AG04450 (cell line): ENCODE measurements at regions not wholly inside any gene's neighbourhood (a gene's known extent, or its start where the extent isn't known, plus 50 kb on each side); places are given as distances from the start of the nearest gene placed in this dataset.

Experiments
- CTCF ChIA-PET: fragments of 300-600, 350-600 bp; formaldehyde crosslinking; extraction: SDS; loops from one replicate; lab custom pipeline; 2022; ENCODE audit warnings: antibody characterized with exemption, inconsistent platforms; lab: Charles Lee
- POLR2A ChIA-PET: fragments of 350-600 bp; formaldehyde crosslinking; extraction: SDS; loops from one replicate; lab custom pipeline; 2021; ENCODE audit warnings: antibody characterized with exemption, inconsistent platforms; lab: Yijun Ruan, JAX
- DNase-seq: peaks from one replicate; pipeline ENCODE4 v3.0.0-alpha.2; 2011; ENCODE audit warnings: low read depth, low spot score
- H3K27ac ChIP-seq: one replicate; pipeline ENCODE4 v1.5.1; 2012; ENCODE audit warnings: low read depth, low read length, control low read depth
- H3K27me3 ChIP-seq: one replicate; pipeline ENCODE4 v1.6.0; 2012; ENCODE audit warnings: low read length; ENCODE audit not compliant: control insufficient read depth, insufficient read depth
- H3K4me3 ChIP-seq: 2 replicates; pipeline ENCODE4 v1.5.1; 2011; ENCODE audit warnings: mild to moderate bottlenecking, low read depth, low read length, control low read depth
- H3K9me3 ChIP-seq: 2 replicates; pipeline ENCODE4 v1.5.1; 2012; ENCODE audit warnings: low read length; ENCODE audit not compliant: control insufficient read depth, insufficient read depth
- TF ChIP-seq, protein P1 (sequence below): IDR thresholded peaks from 2 replicates; pipeline ENCODE4 v1.5.1; 2011; ENCODE audit warnings: low read depth, low read length, control low read depth, inconsistent platforms

DNA sequence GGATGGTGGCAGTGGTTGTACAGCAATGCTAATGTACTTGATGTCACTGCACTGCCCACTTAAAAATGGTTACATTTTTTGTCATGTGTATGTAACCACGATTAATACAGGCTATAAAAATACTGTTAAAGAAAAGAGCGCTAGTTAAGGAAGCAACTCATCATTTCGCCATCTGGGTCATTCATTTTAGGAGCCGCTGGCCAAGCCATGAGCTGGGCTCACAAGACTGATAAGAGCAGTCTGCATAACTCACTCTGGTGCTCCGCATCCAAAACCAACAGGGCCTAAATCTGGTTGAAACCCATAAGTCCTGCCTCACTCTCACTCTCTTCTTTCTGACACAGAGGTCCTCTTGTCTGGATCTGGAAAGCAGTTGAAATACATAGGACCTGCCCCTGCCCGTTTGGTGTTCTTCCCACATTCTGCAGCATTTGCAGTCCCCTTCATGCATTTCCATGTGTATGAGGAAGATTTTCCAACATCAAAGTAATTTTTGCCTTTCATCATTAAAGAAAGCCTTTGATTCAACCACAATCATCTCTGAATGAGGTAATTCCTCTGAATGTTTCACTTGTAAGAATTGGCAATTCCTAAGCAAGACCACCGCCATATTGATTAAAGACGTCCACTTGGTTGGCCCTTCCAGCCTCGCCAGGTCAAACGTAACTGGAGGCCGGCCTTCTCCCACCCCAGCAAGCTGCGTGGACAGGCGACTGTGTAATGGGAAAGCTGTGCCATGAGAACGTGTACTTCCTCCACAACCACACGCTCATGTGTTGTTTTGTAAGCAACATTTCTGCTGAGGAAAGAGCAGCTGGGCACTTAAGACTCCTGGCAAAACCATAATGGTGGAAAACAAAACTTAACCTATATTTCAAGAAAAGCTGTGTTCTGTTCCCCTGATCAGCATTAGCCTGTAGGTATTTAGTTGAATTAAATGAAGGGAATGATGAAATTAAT, 112.2 kb downstream of the VAPA start:
- DNase-seq = no peak
- ChIA-PET CTCF (no interaction called here), POLR2A (no interaction called here)
- Histone ChIP-seq H3K9me3 (peaks cover 3% of the 10 kb centered on the region; the same call in 1 of the 2 replicates), H3K4me3 (no peak overlapping the region), H3K27ac (no peak overlapping the region), H3K27me3 (peaks cover 18% of the 10 kb centered on the region)
- TF ChIP-seq, protein P1, sequence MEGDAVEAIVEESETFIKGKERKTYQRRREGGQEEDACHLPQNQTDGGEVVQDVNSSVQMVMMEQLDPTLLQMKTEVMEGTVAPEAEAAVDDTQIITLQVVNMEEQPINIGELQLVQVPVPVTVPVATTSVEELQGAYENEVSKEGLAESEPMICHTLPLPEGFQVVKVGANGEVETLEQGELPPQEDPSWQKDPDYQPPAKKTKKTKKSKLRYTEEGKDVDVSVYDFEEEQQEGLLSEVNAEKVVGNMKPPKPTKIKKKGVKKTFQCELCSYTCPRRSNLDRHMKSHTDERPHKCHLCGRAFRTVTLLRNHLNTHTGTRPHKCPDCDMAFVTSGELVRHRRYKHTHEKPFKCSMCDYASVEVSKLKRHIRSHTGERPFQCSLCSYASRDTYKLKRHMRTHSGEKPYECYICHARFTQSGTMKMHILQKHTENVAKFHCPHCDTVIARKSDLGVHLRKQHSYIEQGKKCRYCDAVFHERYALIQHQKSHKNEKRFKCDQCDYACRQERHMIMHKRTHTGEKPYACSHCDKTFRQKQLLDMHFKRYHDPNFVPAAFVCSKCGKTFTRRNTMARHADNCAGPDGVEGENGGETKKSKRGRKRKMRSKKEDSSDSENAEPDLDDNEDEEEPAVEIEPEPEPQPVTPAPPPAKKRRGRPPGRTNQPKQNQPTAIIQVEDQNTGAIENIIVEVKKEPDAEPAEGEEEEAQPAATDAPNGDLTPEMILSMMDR = no peak

DNA sequence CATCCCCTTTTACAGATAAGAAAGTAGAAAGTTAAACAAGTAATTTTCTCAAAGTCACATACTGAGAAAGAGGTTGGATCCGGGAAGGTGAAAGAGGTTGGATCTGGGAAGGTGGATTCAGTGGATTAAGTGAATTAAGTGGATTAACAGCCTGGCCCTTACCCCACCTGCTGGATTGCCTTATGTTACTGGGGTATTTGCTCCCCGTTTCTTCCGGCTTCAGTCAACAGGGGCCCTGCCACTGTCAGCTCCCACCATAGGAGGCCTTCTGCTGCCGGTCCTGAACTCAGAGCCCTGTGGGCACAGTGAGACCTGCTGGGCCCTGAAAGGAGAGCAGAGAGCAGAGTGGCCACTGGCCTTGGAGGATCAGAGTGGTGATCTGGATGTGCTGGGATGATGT, 113.2 kb downstream of the VAPA start:
- peaks cover 3% of the 10 kb centered on the region for H3K9me3 ChIP-seq
- DNase-seq = no peak
- H3K27ac ChIP-seq = no peak overlapping the region
- TF ChIP-seq, protein P1 = no peak
- ChIA-PET POLR2A (no interaction called here), CTCF (no interaction called here)
- no peak overlapping the region for H3K4me3 ChIP-seq
- H3K27me3 ChIP-seq = peaks cover 20% of the 10 kb centered on the region

DNA sequence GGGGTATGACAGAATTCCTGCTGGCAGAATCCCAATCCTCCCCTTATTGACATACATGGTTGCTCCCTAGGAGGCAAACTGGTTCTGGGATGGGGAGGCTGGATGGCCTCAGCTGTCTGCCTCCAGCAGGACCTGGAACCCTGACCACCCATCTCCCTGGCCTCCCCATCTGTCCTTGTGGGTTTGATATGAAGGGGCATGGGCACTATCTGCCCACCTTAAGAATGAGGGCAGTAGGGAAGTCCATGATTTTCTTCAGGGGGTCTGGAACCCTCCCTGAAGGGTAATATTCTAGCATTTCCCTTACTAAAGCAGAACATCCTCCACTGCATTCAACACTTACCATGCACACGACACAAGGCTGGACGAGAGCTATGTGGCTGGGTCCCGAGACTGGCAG, 113.6 kb downstream of the VAPA start:
- CTCF ChIA-PET = no interaction called here
- no peak overlapping the region for H3K4me3 ChIP-seq
- no peak overlapping the region for H3K27ac ChIP-seq
- peaks cover 3% of the 10 kb centered on the region for H3K9me3 ChIP-seq
- DNase-seq = no peak
- H3K27me3 ChIP-seq = peaks cover 20% of the 10 kb centered on the region
- TF ChIP-seq, protein P1 = no peak
- POLR2A ChIA-PET = no interaction called here

DNA sequence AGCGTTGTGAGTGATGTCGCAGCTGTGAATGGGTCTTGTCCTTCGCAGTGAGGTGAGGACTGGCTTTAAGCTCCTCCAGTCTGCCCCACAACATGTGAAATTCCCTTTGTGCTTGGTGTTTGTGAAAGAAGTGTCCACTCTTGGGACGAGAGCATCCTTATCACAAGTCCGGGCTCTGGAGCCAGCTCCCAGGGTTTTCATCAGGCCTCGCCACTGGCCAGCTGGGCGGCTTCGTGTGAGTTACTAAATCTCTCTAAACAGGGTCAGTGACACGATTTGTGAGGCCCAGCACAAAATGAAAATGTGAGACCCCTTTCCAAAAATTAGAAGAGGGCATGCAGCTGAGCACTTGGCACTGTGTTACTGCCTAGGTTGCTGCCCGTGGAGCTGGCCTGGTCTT, 115.9 kb downstream of the VAPA start:
- POLR2A ChIA-PET = interaction anchor here (0.6 kb wide), 1 partner anchor 476 kb away, joined by 3 read pairs; no protein-coding TSS in a partner anchor
- Histone ChIP-seq H3K9me3 (peaks cover 3% of the 10 kb centered on the region; the same call in 1 of the 2 replicates), H3K27me3 (peaks cover 22% of the 10 kb centered on the region), H3K27ac (no peak overlapping the region), H3K4me3 (no peak overlapping the region)
- TF ChIP-seq, protein P1 = no peak
- DNase-seq = no peak
- CTCF ChIA-PET = no interaction called here
